Embryonic facial prominence (tissue), 1 donor: ENCODE measurements at regions not wholly inside any gene's neighbourhood (a gene's known extent, or its start where the extent isn't known, plus 50 kb on each side); places are given as distances from the start of the nearest gene placed in this dataset.

Source experiments
- DNase-seq: peaks from one replicate; pipeline ENCODE4 v3.0.0-alpha.2; 2016; ENCODE audit errors: extremely low spot score

GRCh38 chr12:127340381-127340780 lies 926.6 kb upstream of the TMEM132C start:
- DNase-seq: no peak

- no peak for DNase-seq
Measured at GRCh38 chr12:127342861-127343260, 924.1 kb upstream of the TMEM132C start.

DNA sequence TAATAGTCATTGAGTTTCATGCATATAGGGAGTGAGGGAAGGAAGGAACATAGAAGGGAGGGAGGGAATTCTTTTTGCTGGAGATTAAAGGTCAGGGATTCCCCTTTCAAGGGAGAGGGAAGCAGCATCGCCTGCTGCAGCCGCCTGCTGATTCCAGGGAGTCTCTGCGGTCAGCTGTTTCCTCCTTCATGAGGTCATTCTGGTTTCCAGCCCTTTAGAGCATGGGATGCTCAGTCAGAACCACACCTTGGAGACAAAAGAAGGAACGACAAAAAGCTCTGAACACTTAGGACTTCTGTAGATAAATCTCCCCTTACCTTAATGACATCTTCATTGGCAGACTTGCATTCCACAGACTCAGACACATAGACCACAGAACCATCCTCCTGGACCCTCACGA lies 923.0 kb upstream of the TMEM132C start:
- no peak for DNase-seq

- no peak for DNase-seq
Measured at GRCh38 chr12:127351481-127352010, 915.4 kb upstream of the TMEM132C start.

DNA sequence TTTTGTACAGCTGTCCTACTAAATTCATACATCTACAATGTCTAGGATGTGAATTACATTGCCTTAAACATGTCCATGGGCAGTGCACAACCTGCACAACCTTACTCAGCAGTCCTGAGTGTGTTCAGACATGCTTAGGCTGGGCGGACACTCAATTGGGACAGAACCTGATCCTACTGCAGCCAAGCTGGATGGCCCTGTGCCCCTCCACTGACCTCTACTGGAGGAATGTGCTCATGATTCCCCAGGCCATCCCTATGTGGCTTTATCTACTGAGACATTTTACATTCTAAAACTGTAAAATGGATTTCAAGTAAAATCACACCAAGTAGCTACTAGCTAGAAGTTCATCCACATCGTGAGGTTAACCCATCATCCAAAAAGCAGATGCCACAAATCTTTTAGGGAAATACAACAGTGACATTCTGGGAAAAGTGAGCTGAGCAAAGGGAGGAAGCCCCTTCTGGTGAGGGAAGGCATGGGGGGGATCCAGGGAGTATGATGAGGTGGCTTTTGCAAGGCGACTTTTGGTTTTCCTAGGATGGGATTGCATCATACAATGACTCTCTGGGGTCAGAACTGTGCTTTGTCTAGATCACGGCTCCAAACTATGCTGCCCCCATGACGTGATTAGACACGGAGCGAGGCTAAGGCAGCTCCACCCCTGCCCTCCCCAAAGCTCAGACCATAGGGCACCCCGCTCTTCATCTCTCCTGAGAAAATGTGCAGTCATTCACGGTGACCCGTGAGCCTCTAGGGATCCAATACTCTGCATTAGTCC lies 911.7 kb upstream of the TMEM132C start:
- DNase-seq: no peak

DNA sequence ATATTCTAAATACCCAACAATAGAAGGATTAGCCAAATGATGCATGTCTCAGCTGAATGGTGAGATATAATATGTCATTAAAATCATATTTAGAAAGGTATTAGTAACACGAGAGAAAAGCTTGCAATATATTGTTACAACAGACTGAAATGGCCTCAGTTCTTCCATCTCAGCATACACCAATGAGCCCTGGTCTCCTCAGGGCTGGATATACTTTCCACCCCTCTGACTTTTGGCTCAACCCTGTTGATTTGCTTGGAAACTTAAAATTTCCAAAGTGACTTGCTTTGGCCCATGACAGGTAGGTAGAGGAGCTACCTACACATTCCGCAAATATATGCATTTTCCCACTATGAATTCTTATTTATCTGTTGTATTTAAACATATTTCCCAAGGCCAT lies 908.1 kb upstream of the TMEM132C start:
- no peak for DNase-seq

- no peak for DNase-seq
Measured at GRCh38 chr12:127360580-127360979, 906.4 kb upstream of the TMEM132C start.

GRCh38 chr12:127362121-127362520 lies 904.8 kb upstream of the TMEM132C start:
- no peak for DNase-seq

GRCh38 chr12:127363392-127363791 lies 903.6 kb upstream of the TMEM132C start:
- DNase-seq: no peak

GRCh38 chr12:127373559-127373958 lies 893.4 kb upstream of the TMEM132C start:
- no peak for DNase-seq

DNA sequence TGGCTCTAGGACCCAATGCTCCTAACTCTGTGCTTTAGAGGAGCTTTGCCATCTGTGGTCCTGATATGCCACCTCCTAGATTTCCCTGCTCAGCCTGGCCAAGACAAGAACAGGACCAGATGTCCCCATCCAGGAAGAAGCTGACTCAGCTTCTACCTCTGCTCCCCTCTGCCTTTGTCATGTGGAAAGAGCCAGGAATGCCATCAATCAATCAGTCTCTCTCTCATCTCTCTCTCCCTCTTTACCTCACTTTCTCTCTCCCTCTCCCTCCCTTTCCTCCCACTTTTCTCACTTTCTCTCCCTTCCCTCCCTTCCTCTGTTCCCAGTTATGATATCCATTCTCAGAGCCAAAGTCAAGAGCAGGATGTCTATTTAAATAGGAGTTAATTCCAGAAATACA lies 892.5 kb upstream of the TMEM132C start:
- no peak for DNase-seq

DNA sequence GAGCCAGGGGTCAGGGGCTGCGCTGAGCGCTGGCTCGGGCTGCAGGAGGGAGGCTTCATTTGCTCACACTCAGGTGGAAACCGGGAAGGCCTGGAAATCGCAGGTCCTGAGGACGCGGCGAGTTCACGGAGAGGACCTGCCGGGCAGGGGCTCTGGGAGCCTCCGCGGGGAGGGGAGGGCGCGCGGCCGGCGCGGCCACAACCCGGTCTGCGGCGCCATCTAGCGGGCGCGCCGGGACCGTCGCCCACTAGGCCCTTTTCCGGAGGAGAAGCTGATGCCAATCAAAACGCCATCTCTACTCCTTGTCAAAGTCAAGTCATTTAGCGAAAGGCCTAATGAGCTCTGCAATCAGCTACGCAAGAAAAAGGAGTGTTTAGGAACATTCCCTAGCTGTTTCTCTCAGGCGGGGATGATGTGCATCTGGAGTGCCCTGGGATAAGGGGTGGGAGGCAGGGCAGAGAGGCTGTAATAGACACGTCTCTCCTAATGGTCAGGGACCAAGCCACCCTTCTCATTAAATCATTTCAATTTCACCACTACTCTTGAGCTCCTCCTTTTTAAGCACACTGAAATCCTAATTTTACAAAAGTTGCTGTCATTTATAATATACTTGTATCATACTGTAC lies 885.8 kb upstream of the TMEM132C start:
- DNase-seq: no peak

- no peak for DNase-seq
Measured at GRCh38 chr12:127381681-127382080, 885.3 kb upstream of the TMEM132C start.

DNA sequence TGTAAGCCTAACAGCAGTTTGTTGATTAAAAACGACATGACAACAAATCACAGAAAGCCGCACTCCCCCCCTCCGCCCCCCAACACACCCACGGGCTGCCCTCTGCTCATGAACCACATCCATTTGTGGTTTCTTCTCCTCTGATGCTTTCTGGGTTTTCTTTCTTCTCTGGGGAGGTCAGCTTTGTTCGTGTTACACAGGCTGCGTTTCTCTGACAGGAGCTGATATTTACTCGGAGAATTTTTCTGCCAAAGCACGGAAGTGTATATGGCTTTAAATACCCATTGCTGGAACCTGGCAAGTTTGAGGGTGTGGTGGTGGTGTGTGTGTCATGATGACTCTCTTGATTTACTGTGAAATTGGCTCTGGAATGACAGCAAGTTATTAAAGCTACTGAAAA lies 883.7 kb upstream of the TMEM132C start:
- no peak for DNase-seq

DNA sequence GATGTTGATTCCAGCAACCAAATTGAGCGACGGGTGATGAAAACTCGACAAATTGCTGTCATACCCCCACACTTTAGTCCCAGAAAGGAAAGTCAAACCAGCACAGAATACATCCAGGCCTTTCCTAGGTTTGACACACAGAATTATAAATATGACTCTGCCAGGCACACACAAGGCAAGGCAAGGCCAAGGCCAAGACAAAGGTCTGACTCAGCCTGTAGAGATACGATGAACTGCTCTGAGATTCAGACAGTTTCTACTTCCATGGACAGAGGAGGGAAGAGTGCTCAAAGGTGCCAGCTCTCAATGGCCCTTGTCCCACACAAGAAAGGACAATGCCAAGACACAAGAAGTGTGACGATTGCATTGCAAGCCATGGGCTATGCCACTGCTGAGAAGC lies 880.2 kb upstream of the TMEM132C start:
- no peak for DNase-seq

DNA sequence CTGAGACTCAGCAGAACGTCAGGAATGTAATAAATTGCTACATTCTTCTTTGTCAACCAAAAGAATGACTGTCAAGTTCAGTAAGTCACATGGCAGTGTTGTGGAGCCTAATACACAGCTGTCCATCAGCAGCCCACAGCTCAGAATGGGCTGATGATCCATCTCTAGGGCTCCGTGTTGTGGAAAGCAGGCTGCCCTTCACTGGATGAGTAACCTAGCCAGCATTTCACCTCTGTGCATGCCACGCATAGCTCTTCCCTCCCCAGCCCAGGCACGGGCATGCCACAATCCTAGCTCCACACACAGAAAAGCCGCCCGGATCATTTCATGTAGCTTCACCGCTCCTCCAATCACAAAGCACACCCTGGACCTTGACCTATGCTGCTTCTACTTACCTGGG lies 878.0 kb upstream of the TMEM132C start:
- DNase-seq: no peak

GRCh38 chr12:127389923-127390322 lies 877.0 kb upstream of the TMEM132C start:
- DNase-seq: peak; percentile 20

- no peak for DNase-seq
Measured at GRCh38 chr12:127393465-127393864, 873.5 kb upstream of the TMEM132C start.

DNA sequence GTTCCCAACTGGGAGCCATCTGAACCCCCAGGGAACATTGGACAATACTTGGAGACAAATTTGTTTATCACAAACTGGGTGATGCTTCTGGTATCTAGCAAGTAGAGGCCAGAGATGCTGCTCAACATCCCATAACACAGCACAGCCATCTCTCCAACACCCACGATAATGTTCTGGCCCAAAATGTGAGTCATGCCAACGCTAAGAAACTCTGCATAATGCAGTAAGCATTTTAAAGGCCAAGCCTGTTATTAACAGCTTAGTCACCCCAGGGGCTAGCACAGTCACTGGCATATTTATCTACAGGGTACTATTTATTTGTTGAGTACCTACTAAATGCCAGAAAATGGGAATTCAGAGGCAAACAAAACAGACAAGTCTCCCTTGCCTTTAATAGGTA lies 873.1 kb upstream of the TMEM132C start:
- DNase-seq: no peak

DNA sequence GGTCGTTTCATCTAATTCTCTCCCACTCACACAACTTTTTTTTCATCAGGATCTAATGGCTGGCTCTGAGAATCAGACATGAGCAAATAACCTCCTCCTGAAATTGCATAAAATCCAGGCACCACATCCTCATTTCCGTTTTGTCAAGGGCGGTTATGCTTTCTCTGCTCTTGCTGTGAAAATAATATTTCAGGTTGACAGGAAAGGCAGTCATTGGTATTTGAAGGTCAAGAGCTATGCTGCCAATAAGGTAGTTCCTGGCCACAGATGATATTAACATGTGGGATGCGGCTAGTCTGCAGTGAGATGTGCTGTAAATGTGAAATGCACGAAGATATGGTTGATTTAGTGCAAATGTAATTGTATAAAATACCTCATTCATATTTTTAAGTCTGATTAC lies 870.2 kb upstream of the TMEM132C start:
- DNase-seq: no peak

GRCh38 chr12:127398016-127398710 lies 868.8 kb upstream of the TMEM132C start:
- no peak for DNase-seq

DNA sequence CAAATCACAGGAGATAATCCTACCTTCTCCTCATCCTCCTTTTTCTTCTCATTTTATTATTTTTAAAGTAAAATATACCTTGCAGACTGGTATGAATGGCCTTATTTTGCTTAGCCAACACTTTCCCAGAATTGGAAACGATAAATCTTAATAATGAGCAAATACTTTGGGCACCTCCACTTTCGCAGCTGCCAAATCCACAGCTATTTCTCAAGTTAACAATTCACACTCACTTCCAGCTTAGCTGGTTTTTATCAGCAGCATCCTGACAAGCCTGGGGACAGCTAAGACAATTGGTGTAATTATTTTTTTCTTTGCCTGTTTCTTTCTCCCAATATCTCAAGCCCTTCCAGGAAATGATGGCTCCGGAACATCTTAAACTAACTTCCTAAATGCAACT lies 867.5 kb upstream of the TMEM132C start:
- DNase-seq: no peak

DNA sequence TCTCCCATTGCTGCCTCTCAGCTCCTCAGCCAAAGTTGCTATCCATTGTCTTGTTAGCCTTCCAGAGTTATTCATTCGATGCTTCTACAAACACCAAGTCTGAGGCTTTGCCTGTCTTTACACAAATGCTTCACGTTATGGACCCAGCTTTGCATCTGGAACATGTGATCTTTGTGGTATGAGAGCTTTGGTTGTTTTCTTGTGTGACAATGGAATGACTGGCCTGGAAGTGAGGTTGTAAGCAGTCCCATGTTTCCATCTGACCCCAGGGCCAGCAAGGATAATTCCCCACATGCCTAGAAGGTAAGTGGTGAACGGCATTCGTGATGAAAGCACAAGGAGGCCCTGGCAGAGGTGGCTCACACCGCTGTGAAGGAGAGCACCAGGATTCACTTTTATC lies 866.7 kb upstream of the TMEM132C start:
- no peak for DNase-seq
